SK-N-DZ (cell line): ENCODE measurements at regions not wholly inside any gene's neighbourhood (a gene's known extent, or its start where the extent isn't known, plus 50 kb on each side); places are given as distances from the start of the nearest gene placed in this dataset.

Experiments
- DNase-seq: peaks from one replicate; pipeline ENCODE4 v3.0.0-alpha.2; 2015; ENCODE audit warnings: low spot score

DNA sequence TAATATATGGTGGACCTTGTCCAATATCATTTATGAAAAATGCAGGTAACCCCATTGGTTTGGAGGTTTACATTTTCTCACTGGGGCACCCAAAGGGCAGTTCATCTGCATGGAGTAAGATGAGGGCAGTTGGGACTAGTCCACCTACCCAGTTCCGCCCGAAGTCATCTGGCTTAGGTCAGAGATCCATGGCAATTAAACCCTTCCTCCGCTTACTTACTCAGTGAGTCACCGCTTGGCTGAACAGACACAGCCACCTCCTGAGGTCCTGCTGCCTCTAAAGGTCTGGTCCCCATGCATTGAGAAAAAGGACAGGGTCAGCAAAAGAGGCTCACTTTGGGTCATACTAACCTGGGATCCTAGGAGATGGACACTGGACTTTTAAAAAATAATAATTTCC lies 102.9 kb upstream of the PRL start:
- no peak for DNase-seq

DNA sequence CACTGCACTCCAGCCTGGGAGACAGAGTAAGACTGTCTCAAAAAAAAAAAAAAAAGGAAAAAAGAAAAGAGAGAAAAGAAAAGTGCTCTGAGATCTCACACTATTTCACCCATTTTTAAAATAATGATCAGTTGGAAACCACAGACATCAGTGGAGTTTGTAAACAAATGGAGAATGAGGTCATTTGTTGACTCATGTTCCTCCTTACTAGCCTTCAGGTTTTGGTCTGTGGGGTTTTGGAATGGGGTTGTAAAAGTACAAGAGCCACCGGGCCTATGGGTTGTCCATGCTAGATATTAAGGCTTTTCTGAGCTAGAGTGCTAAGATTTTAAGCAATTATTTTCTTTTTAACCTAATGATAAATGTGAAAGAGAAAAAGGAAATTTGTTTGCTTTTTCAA lies 104.4 kb upstream of the PRL start:
- DNase-seq, result no peak

DNA sequence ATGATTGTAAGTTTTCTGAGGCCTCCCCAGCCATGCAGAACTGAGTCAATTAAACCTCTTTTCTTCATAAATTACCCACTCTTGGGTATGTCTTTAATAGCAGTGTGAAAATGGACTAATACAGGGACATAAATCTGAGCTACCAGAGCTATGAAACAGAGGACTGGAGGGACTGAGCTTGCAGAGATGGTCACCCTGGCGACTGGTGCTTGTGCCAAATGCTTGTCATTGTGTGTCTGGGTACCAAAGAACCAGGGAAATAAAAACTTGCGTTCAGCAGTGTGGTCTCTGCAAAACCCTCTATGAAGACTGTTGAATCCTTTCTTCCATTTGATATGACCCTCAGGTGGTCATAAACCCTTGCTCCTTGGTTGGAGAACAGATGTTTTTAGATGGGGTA lies 105.1 kb upstream of the PRL start:
- no peak for DNase-seq

DNA sequence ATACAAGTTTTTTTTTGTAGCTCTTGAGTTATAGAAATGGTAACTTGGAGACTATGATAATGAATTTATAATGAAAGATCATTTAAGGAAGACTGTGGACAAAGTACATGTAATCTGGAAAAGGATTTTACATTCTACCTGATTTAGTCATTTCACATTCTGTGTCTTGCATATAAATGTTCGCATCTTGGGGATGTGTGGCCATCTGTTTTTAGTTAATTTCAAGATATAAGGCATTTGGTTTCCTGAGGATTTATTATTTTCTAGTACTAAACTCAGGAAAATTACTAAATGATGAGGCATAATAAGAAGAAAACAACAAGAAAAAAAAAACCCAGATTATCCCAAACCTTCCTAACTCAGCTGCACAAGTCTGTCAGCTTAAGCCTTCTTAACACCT lies 112.7 kb upstream of the PRL start:
- no peak for DNase-seq

DNA sequence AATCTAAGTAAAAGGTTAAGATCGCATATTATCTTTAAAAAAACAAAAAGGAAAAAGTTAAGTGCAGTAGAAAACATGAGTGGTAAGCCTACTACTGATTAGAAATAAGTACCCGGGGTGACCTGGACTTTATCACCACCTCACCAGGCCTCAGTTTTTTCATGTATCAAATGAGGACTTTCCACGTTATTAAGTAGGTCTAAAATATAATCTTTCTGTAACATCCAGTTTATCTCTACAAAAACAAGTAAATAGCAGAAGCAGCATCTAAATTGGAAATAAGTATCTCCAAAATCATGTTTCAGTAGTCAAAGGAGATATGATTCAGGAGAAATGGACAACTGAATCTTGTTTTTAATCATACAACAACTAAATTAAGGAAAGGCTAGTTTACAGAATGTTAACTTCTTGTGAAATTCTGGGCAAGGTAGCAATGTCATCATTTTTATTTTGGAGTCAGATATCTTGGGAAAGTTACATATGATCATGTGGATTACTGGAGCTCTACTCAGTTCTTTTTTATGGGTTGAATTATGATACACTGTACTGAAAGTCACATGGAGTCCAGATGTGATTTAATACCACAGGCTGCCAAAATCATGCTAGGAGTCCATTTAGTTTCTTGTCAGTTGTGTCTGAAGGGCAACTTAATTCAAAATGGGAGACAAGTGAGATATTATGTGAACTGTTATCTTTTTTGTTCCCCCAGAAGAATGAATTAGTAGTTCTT lies 114.7 kb upstream of the PRL start:
- peak; percentile 12 for DNase-seq

DNA sequence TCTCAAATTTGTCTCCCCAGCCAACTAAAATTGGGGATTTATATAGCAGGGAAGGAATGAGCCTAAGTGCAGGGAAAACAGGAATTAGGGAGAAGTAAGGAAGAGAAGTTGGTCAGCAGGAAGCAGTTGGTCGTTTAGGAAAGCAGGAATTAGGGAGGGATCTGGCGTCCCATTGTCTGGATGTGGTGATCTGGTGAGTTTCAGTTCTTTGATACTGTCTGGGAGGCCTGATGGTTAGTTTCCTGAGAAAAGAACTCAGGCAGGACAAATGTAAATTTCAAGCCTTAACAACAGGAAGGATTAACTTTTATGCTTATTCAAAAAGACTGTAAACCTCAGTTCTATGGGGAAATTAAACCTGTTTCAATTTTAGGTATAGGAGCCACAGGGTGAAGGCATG lies 116.2 kb upstream of the PRL start:
- no peak for DNase-seq

DNA sequence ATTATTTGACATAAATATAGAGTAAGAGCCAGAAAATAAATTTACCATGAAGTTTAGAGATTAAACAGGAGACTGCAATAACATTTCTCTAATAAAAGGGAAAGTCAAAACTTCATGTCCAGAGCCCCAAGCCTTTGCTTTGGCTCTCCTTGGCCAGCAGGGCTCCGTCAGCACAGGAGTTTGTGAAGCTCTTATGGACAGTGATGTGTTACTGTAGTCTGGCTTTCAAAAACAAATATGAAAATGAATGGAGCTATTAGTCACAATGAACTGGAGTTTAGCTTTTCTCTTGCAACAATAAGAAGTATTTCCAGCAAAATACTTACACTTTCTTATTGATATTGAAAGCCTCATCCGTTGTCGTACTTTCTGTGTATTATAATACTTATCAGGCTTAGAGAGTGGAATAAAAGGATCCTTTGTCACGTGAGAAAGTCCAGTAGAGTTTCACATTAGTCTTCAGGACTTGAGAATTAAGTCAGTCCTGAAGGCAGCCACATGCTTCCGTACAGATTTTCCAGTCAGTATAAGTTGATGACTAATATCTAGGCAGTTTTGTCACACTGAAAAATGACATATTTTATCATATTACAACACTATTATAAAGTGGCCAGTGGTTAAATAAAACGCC lies 117.0 kb upstream of the PRL start:
- no peak for DNase-seq

DNA sequence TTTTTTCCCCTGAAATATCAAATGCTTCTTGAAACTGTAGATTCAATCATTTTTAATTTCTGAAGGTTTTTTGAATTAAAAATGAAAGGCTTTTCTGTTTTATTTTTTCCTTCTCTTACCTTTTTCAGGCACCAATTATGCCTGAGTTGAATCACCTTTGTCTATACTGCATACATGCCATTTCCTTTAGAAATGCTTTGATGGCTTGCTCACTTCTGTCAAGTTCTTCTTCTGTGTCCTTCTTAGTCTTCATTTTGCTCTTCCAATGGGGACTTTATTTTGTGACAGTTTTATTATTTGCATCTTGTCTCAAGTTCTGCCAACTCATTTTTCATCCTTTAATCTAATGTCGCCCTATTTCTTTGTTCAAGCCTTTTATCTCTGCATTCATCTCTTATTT lies 121.9 kb upstream of the PRL start:
- no peak for DNase-seq

DNA sequence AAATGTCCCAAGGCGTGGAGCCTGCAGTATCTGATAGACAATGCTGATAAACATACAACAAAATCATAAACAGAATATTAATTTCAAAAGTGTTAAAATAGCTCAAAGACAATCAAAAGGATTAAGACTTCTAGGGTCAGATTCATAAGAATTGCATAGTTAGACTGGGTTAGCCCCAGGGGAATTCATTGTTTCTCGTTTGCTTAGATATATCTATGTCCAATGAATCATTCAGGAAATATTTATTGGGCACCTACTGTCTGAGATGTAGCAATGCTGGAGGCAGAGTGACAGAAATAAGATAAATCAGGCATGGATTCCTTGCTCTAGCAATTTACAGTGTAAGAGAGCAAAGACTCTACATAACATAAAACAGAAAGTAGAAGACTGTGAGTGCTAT lies 124.4 kb upstream of the PRL start:
- no peak for DNase-seq

DNA sequence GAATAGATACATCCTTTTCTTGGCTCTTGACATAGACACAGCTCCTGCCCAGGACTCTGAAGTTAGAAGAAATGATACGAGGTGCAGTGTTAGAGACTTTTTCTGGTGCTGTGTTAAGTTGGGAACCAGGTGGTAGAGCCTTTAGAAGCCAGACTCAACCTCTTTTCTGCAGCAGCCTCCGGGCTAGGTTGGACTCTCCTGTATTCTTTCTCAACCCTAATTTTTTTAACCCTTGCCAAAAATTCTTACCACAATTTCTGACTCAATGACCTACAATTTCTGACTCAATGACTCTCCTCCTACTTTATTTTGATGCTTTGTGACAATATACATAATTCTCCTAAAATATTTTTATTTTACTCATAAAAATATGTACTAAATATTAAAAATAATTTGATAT lies 127.4 kb upstream of the PRL start:
- DNase-seq, result no peak

DNA sequence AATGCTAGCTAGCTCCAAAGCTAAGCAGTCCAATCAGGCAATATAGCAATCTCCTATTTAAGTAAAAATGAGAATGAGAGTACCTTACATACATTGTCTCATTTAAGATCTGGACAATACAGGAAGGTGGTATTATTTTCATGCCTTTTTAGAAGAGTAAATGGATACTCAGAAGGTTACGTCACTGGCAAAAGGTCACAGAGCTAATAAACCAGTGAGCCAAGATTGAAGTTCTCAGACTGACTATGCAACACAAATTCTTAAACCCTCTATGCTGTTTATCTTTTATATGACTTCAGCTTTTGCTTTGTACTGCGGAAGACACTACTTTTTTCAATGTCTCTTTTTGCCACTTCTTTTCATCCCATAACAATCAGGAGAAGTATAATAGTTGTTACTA lies 135.2 kb upstream of the PRL start:
- DNase-seq, result no peak

DNA sequence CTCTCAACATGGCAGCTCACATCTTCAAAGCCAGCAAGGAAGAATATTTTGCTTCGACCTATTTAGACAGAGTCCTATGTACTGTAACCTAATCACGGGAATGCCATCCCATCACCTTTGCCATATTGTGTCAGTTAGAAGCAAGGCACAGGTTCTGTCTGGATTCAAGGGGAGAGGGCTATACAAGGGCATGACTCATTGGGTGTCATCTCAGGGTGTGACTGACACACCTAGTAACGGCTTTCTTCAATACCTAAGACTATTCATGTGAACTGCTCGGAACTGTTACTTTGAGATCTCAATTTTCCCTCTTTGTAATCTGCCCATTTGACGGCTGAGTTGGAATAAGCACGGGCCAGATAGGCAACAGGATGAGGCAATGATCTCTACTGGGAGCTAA lies 135.6 kb upstream of the HDGFL1 start:
- no peak for DNase-seq

DNA sequence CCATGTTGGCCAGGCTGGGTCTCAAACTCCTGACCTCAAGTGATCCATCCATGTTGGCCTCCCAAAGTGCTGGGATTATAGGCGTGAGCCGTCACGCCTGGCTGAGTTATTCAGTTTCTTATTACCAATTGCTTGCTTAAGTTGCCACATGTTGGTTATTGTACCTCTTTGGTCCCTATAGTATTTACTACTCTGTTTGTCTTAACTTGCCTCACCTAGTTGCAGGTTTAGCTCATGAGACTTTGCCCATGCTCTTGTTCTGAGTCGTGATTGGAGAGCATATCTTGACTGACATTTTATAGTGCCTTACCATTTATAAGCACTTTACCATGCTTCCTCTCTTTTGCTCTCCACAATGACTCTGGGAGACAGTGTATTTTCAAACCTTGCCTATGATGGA lies 134.2 kb upstream of the HDGFL1 start:
- DNase-seq, result no peak

DNA sequence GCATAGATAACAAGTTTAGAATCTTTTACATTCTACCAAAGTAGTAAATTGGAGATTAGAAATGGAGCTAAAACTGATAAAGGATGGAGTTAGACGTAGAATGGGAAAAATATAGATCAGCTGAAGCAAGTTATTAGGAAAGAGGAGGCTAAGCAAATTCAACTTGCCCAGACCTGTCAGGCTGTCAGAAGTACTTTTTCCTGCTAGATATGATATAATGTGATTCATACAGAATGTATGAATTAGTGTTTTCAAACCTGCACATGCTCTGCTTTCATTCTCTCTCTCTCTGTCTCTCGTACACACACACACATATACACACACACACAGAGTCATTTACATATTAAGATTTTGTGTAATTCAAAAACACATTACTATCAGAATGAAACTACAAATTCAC lies 133.2 kb upstream of the HDGFL1 start:
- DNase-seq, result no peak

DNA sequence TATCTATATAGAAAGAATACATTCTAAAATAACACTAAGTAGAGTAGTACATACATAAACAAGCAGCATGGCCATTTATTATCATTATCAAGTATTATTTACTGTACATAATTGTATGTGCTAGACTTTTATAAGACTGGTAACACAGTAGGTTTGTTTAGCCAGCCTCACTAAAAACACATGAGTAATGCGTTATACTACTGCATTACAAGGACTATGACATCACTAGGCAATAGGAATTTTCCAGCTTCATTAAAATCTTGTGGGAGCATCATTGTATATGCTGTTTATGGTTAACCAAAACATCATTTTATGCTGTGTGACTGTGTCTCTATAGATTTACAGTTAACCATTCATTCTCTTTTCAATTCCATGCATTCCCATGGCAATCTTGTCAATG lies 131.7 kb upstream of the HDGFL1 start:
- DNase-seq, result no peak

DNA sequence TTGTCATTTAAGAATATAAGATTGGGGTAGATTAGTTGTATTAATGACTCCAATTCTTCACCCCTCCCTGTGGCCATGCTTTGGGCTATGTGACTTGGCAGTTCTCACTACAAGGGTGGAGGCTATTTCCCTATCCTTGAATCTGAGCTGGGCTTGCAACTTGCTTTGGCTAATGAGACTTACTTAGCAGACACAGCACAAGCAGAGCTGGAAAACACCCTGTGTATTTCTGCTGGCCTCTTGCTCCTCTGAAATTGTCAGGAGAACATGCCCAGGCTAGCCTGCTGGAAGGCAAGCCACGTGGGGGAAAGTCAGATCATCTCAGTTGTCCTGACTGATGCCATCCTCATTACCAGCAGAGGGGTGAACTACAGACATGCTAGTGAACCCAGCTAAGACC lies 126.5 kb upstream of the HDGFL1 start:
- DNase-seq, result no peak

DNA sequence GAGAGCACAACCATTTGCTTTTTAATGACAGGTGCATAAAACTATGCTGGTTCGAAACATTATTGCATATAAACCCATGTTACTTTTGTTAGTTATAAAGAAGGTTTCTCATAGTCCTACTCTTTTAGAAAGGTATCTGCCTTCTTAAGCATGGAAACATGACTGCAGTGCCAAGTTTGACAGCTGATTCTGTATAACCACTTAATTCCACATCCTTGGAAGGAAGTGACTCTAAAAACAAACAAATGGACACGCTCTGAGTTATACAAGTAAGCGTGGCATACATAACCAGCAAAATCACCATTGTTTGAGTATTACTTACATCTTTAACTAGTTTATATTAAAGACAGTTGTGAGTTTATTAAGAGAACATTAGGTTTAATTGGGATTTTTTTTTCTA lies 125.0 kb upstream of the HDGFL1 start:
- no peak for DNase-seq

DNA sequence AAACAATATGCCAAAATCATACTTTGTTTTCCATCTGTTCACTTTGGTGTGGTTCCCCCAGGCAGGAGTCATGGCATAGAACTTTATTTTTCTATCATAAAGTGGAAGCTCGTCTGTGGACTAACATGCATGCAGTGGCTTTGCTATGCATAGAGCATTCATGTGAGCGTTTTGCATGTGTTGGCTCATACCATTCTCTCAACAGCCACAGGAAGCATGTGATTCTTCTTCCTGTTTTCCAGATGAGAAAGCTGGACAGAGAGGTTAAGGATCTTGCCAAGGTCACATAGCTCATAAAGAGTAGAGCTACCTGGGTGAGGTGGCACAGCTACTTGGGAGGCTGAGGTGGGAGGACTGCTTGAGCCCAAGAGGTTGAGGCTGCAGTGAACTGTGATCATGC lies 123.4 kb upstream of the HDGFL1 start:
- DNase-seq, result no peak

DNA sequence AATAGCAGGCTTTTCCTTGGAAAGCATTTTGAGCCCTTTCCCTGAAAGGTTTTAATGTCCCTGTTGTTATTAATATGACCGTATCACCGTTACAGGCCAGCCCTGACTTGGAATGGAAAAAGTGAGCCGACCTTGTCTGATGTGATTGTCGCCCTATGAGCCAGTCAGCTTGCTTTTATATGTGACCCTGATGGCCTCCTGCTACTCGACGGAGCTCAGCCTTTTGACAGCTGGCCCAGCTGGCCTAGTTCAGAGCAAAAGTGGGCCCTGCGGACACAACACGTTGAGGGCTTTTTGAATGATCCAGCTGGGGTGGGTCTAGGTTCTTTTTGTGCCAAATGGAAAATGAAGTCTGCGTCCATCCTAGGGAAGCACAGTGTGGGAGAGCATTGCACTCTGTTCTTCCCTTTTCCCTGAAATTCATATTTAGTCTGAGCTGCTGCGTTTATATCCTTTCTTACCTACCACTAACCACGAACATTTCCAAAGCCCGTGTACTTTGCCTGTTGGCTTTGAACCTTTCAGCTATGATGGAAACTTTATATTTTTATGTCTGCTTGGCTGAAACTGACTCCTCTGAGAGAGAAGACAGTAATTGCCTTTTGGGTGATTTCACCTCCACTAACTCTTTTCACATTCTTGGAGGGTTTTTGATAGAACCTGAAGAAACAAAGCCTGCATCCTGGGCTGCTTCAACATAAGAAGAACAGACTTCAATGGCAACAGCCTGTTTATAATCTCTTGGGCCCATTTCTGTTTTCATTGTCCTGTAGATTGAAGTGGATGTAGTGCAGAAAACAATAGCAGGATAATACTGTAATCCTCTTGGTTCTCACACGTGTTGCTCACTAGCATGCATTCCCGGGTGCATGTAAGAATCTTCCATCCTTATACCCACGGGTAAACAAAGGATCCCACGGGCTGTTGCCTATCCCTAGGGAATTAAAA lies 121.8 kb upstream of the HDGFL1 start:
- no peak for DNase-seq

DNA sequence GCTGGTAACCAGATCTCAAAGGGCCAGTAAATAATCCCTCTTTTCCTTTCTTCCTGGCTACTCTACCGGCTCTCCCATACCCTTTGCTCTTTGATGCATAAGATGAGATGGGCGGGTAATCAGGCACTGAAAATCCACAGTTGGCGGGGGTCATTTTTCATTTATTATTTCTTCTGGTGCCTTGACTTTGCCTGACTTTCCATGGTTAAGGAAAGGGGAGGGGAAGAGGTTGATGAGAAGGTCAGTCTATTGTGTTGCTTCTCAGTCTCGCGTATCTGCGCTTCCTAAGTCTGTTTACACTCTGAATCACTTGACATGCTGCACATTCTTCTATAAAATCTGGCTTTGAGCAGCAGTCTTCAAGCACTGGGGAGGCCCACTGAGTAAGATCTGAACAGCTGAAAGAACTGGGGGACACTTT lies 121.1 kb upstream of the HDGFL1 start:
- no peak for DNase-seq

DNA sequence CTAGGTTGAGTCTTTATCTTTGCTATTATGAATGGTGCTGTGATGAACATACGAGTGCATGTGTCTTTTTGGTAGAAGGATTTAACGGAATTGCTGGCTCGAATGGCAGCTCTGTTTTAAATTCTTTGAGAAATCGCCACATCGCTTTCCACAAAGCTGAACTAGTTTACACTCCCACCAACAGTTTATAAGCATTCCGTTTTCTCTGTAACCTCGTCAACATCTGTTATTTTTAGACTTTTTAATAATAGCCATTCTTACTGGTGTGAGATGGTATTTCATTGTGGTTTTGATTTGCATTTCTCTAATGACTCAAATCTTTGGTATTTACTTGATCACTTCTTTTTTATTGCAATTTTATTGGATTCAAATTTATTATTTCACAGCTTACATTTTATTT lies 117.4 kb upstream of the HDGFL1 start:
- DNase-seq, result no peak

DNA sequence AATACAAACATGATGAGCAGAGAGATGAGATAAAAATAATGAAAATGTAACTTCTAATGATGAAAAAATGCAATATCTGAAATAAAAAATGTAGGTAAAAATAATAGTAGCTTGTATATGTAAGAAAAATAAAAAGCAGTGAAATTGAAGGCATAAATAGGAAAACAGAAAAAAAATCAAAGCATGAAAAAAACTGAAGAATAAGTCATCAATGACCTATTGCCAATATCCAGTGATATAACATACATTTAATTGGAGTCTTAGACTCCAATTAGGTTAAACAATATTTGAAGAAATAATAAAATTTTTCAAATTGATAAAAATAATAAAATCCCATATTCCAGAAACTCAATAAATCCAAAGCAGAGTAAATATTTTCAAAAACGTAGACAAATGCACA lies 114.0 kb upstream of the HDGFL1 start:
- no peak for DNase-seq

DNA sequence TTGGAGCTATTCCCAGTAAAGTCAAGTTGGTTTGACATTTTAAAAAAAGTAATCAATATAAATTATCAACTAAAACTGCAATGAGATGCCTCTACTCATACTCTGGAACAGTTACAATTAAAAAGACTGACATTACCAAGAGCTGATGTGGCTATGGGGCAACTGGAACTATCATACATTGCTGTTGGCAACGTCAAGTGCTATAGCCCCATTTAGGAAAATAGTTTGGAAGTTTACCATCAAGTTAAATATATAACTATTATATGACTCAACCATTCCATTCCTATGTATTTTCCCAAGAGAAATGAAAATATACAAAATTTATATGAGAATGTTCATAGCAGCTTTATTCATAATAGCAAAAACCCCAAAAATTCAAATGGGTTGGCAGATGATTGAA lies 111.4 kb upstream of the HDGFL1 start:
- DNase-seq, result no peak
